HG02763 (cell line): ENCODE measurements at regions not wholly inside any gene's neighbourhood (a gene's known extent, or its start where the extent isn't known, plus 50 kb on each side); places are given as distances from the start of the nearest gene placed in this dataset.
"Not testable (repeated sequence)": the region's sequence is repeated elsewhere in the genome, so short reads cannot be mapped to it uniquely, and the experiment has no call there.

Experiments used
- ATAC-seq: cut with Tn5 transposase; IDR thresholded peaks from one replicate; pipeline ENCODE4 v1.9.1; 2021; ENCODE audit warnings: mild to moderate bottlenecking, moderate library complexity; ENCODE audit not compliant: unreplicated experiment

- ATAC-seq = no peak
Observed at GRCh38 chr13:60214213-60215055, 50.7 kb upstream of the DIAPH3 start.

DNA sequence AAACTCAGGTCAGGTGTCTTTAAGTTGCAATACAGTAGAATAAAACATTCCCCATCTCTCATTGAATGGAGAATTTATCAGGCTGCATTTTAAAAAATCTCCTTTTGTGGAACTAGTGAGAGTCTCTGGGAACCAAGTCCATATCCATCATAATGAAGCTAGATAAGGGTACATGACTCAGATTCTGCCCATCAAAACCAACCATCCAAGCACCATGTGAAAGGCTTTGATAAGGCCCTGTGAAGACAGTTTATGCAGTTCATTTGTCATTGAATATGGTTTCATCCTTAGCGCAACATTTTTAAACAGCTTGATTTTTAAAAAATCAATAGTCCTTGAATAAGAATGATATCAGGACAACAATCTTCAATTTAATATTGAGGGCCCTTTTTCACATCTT lies 56.3 kb upstream of the DIAPH3 start:
- ATAC-seq = no peak

GRCh38 chr13:60221581-60221980 lies 57.9 kb upstream of the DIAPH3 start:
- no peak for ATAC-seq

GRCh38 chr13:60226507-60226906 lies 62.8 kb upstream of the DIAPH3 start:
- ATAC-seq = no peak

GRCh38 chr13:60227158-60227557 lies 63.4 kb upstream of the DIAPH3 start:
- no peak for ATAC-seq

GRCh38 chr13:60229708-60230272 lies 66.1 kb upstream of the DIAPH3 start:
- no peak for ATAC-seq

DNA sequence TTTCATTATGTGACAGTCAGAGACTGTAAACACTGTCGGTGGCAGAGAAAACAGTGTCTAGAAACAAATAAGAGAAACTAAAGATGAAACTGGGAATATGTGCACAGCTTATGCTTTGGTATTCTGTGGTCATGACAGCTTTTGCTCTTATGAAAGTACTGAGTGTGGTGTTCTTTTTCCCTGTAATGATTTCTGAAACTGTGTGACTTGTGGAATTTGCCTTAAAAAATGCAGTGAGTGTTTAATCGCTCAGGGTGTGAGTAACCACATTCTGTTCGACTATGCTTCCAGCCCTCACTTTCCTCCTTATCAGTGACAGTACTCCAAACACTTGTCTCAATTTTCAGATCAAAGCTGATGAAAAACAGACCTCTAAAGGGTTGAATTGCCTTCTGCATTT lies 66.9 kb upstream of the DIAPH3 start:
- ATAC-seq = peak; percentile 78

DNA sequence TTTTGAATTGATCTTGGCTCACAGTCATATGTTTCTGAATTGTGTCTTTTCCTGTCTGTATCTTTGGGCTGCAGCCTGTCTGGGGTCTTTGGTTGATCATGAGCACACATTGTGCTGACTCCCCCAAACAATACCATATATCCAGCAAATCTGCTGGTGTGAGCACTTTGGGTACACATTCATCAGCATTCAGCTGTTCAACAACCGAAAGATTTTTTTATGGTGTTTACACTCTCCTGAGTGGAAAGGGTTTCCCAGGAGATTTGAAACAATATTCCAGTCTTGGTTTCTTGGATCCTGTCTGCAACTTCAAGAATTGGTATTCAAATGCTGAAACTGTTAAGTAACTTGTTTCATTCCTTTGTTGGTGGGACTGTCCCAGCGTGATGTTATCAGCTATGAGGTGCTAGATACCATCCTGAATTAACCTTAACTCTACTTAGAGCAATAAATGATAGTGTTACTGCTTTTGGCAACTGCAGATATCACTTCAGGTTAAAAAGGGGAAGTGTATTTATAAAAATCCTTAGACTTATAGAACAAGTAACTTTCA lies 78.4 kb upstream of the DIAPH3 start:
- no peak for ATAC-seq

DNA sequence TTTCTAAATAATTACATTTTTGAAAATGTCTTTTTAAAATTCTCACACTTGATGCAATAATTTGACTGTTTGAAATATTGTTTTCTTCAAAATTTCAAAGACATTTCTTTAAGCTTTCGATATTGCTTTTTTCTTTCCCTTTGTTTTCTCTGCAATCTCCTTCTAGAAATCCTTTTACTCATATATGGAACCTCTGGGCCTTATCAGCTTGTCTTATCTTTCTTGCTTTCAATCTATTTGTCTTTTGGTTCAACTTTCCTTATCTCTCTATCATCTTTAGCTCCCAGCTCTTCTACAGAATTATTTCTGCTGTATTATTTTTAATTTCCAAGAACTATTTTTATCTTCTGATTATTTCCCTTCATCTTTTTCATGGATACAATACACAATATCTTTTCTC lies 80.7 kb upstream of the DIAPH3 start:
- no peak for ATAC-seq

DNA sequence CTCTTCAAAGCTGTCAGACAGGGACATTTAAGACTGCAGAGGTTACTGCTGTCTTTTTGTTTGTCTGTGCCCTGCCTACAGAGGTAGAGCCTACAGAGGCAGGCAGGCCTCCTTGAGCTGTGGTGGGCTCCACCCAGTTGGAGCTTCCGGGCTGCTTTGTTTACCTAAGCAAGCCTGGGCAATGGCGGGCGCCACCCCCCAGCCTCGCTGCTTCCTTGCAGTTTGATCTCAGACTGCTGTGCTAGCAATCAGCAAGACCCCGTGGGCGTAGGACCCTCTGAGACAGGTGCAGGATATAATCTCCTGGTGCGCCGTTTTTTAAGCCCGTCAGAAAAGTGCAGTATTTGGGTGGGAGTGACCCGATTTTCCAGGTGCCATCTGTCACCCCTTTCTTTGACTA lies 87.7 kb upstream of the DIAPH3 start:
- ATAC-seq = not testable (repeated sequence)

- ATAC-seq = no peak
Observed at GRCh38 chr13:60258349-60258748, 94.6 kb upstream of the DIAPH3 start.

GRCh38 chr13:60260440-60260839 lies 96.7 kb upstream of the DIAPH3 start:
- ATAC-seq = no peak

GRCh38 chr13:60261432-60262351 lies 98.0 kb upstream of the DIAPH3 start:
- no peak for ATAC-seq

DNA sequence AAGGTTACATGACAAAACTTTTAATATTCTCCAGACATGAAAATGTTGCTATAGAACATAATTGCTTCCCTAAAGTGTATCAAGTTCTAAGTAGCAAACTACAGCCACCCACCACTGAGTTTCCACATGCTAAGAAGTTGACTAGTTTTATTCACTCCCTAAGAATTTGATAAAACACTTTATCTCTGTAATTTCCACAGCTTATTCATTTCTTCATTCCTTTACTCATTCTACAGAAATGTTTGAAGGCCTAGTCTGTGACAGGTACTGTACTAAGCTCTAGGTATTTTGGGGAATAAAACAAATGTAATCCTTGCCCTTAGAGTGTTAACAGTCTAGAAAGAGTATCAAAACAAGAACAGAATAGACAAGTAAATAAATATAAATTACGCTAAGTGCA lies 101.8 kb upstream of the DIAPH3 start:
- ATAC-seq = no peak

GRCh38 chr13:60267498-60268202 lies 103.9 kb upstream of the DIAPH3 start:
- ATAC-seq = peak; percentile 81

GRCh38 chr13:60268203-60268555 lies 104.5 kb upstream of the DIAPH3 start:
- ATAC-seq = no peak

DNA sequence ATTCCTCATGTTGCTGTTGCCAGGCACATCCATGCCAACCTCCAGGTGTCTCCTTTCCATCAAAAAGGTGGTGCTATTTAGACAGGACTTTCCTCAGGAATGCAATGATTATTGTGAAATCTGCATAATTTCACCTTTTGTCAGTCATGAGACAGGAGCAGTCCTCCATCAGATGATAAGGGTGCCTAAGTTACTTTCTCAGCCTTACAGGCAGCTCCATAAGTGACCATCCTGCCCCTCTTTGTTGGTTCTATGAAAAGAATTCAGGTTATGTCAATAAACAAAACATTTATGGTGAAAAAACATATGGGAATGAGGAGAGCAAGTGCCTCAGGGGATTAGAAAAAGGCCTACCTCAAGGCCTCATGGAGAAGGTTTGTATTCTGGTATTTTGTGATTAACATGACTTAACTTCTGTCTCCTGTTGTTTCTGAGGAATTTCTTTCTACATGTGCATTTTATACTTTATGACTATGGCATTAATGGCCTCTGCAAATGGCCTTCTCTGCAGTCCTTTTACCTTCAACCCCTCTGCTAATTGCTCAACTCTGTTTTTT lies 110.3 kb upstream of the DIAPH3 start:
- no peak for ATAC-seq

GRCh38 chr13:60274655-60275054 lies 110.9 kb upstream of the DIAPH3 start:
- no peak for ATAC-seq

DNA sequence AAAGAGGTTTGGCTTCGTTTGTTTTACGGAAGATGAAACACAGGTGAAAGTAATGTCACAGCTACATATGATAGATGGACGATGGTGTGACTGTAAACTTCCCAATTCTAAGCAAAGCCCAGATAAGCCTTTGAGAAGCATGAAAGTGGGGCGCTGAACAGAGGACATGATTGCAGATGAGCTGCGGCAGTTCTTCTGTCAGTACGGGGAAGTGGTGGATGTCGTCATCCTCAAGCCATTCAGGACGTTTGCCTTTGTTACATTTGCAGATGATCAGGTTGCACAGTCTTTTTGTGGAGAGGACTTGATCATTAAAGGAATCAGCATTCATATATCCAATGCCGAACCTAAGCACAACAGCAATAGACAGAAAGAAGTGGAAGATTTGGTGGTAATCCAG lies 111.5 kb upstream of the DIAPH3 start:
- ATAC-seq = no peak

- not testable (repeated sequence) for ATAC-seq
Observed at GRCh38 chr13:60280524-60280923, 116.5 kb upstream of the TDRD3 start.
